H9 (cell line): ENCODE measurements at regions not wholly inside any gene's neighbourhood (a gene's known extent, or its start where the extent isn't known, plus 50 kb on each side); places are given as distances from the start of the nearest gene placed in this dataset.

Experiments
- DNase-seq: peaks from one replicate; pipeline ENCODE4 v3.0.0-alpha.2; 2017
- H2AFZ ChIP-seq: one replicate; pipeline ENCODE4 v1.6.1; 2013; ENCODE audit warnings: mild to moderate bottlenecking, low read length, control low read depth, moderate library complexity
- H2AK5ac ChIP-seq: 2 replicates; pipeline ENCODE4 v1.6.1; 2013; ENCODE audit warnings: low read length, control low read depth, mixed read lengths; ENCODE audit not compliant: insufficient read length
- H2BK120ac ChIP-seq: one replicate; pipeline ENCODE4 v1.6.1; 2013; ENCODE audit warnings: low read depth, mild to moderate bottlenecking, low read length, control low read depth, inconsistent platforms; ENCODE audit not compliant: poor library complexity, severe bottlenecking
- H2BK12ac ChIP-seq: 2 replicates; pipeline ENCODE4 v1.6.1; 2013; ENCODE audit warnings: low read length, control low read depth, mixed read lengths, low read depth; ENCODE audit not compliant: insufficient read length
- H2BK15ac ChIP-seq: 2 replicates; pipeline ENCODE4 v1.6.1; 2013; ENCODE audit warnings: low read depth, low read length, control low read depth
- H2BK20ac ChIP-seq: one replicate; pipeline ENCODE4 v1.6.1; 2013; ENCODE audit warnings: low read depth, mild to moderate bottlenecking, low read length, control low read depth, inconsistent platforms; ENCODE audit not compliant: poor library complexity, severe bottlenecking
- H2BK5ac ChIP-seq: 2 replicates; pipeline ENCODE4 v1.6.1; 2013; ENCODE audit warnings: low read length, control low read depth, mixed read lengths; ENCODE audit not compliant: insufficient read length
- H3K14ac ChIP-seq: 2 replicates; pipeline ENCODE4 v1.6.1; 2013; ENCODE audit warnings: low read length, control low read depth; ENCODE audit not compliant: insufficient read depth
- H3K18ac ChIP-seq: 2 replicates; pipeline ENCODE4 v1.6.1; 2013; ENCODE audit warnings: low read depth, mild to moderate bottlenecking, mixed read lengths, low read length, control low read depth; ENCODE audit not compliant: insufficient read length
- H3K23ac ChIP-seq: 2 replicates; pipeline ENCODE4 v1.6.1; 2013; ENCODE audit warnings: low read length, control low read depth, mixed read lengths, low read depth; ENCODE audit not compliant: insufficient read length
- H3K23me2 ChIP-seq: 2 replicates; pipeline ENCODE4 v1.6.1; 2013; ENCODE audit warnings: low read depth, mild to moderate bottlenecking, mixed read lengths, low read length, control low read depth; ENCODE audit not compliant: insufficient read length, poor library complexity, severe bottlenecking
- H3K27ac ChIP-seq: 2 replicates; pipeline ENCODE4 v1.5.1; 2013; ENCODE audit warnings: low read length, control low read depth, mixed read lengths, low read depth; ENCODE audit not compliant: insufficient read length
- H3K27me3 ChIP-seq: 2 replicates; pipeline ENCODE4 v1.6.1; 2013; ENCODE audit warnings: low read length, control low read depth, inconsistent platforms; ENCODE audit not compliant: insufficient read depth
- H3K4ac ChIP-seq: 2 replicates; pipeline ENCODE4 v1.6.1; 2013; ENCODE audit warnings: low read depth, mild to moderate bottlenecking, control low read depth, inconsistent platforms, low read length, moderate library complexity
- H3K4me1 ChIP-seq: 2 replicates; pipeline ENCODE4 v1.6.1; 2013; ENCODE audit warnings: low read length, control low read depth, inconsistent platforms; ENCODE audit not compliant: insufficient read depth
- H3K4me2 ChIP-seq: 2 replicates; pipeline ENCODE4 v1.6.1; 2013; ENCODE audit warnings: low read length, control low read depth, mixed read lengths; ENCODE audit not compliant: insufficient read length, insufficient read depth
- H3K56ac ChIP-seq: 2 replicates; pipeline ENCODE4 v1.6.1; 2013; ENCODE audit warnings: low read depth, mild to moderate bottlenecking, mixed read lengths, low read length, control low read depth; ENCODE audit not compliant: insufficient read length
- H3K79me1 ChIP-seq: 2 replicates; pipeline ENCODE4 v1.6.1; 2013; ENCODE audit warnings: low read depth, mild to moderate bottlenecking, moderate library complexity, low read length, control low read depth, inconsistent platforms; ENCODE audit not compliant: insufficient read depth, poor library complexity, severe bottlenecking
- H3K79me2 ChIP-seq: 2 replicates; pipeline ENCODE4 v1.6.1; 2013; ENCODE audit warnings: low read length, control low read depth, inconsistent platforms; ENCODE audit not compliant: insufficient read depth
- H3K9ac ChIP-seq: 2 replicates; pipeline ENCODE4 v1.6.1; 2013; ENCODE audit warnings: low read length, control low read depth, mixed read lengths; ENCODE audit not compliant: insufficient read length; ENCODE audit errors: extremely low read depth
- H3K9me3 ChIP-seq: one replicate; pipeline ENCODE4 v1.6.1; 2013; ENCODE audit warnings: low read depth, low read length, inconsistent platforms; ENCODE audit not compliant: control insufficient read depth
- H3T11ph ChIP-seq: one replicate; pipeline ENCODE4 v1.6.1; 2013; ENCODE audit warnings: mild to moderate bottlenecking, low read length, control low read depth, inconsistent platforms
- H4K20me1 ChIP-seq: one replicate; pipeline ENCODE4 v1.6.1; 2013; ENCODE audit not compliant: control insufficient read depth, insufficient read length, insufficient read depth
- H4K5ac ChIP-seq: 2 replicates; pipeline ENCODE4 v1.6.1; 2013; ENCODE audit warnings: low read depth, mild to moderate bottlenecking, mixed read lengths, low read length, control low read depth; ENCODE audit not compliant: insufficient read length
- H4K8ac ChIP-seq: replicated peaks from 2 replicates; pipeline ENCODE4 v1.6.1; 2013; ENCODE audit warnings: low read length, control low read depth, mixed read lengths, low read depth; ENCODE audit not compliant: insufficient read length
- H4K91ac ChIP-seq: 2 replicates; pipeline ENCODE4 v1.6.1; 2013; ENCODE audit warnings: low read depth, mild to moderate bottlenecking, moderate library complexity, mixed read lengths, low read length, control low read depth; ENCODE audit not compliant: insufficient read length
- H3K27ac Mint-ChIP-seq, 3 experiments: 2 replicates in 2 of 3; 3 replicates in 1 of 3; pipeline ENCODE4 v1.8.0; 2020 to 2021; ENCODE audit warnings: mixed read lengths in 3 of 3, mild to moderate bottlenecking in 1 of 3, moderate library complexity in 1 of 3
- H3K27me3 Mint-ChIP-seq: 2 replicates; pipeline ENCODE4 v1.8.0; 2021; ENCODE audit warnings: low read depth, mild to moderate bottlenecking, moderate library complexity, mixed read lengths
- H3K36me3 Mint-ChIP-seq, 3 experiments: 2 replicates in 2 of 3; 3 replicates in 1 of 3; pipeline ENCODE4 v1.8.0; 2020 to 2021; ENCODE audit warnings: low read depth in 3 of 3, mixed read lengths in 3 of 3; ENCODE audit not compliant: insufficient read depth in 1 of 3
- H3K4me1 Mint-ChIP-seq, 2 experiments: 2 replicates each; pipeline ENCODE4 v1.8.0; 2020; ENCODE audit warnings: mixed read lengths in 2 of 2
- H3K4me3 Mint-ChIP-seq, 2 experiments: 2 replicates in 1 of 2; 3 replicates in 1 of 2; pipeline ENCODE4 v1.8.0; 2020 to 2021; ENCODE audit warnings: mild to moderate bottlenecking in 2 of 2, mixed read lengths in 2 of 2, moderate library complexity in 1 of 2
- H3K9me3 Mint-ChIP-seq, 2 experiments: 2 replicates in 1 of 2; 3 replicates in 1 of 2; pipeline ENCODE4 v1.8.0; 2020; ENCODE audit warnings: mild to moderate bottlenecking in 2 of 2, mixed read lengths in 2 of 2, moderate library complexity in 1 of 2
- WGBS: extraction: QIAGEN DNeasy Blood & Tissue Kit; methylation state at CpG from one replicate; pipeline ENCODE4 v1.1.7; 2013; ENCODE audit warnings: missing lambda C conversion rate, low lambda C conversion rate, mixed read lengths; ENCODE audit not compliant: insufficient read length; ENCODE audit errors: extremely low coverage; 5-methylcytosine and 5-hydroxymethylcytosine counted together
- TF ChIP-seq, protein P1 (sequence below): fragments of 200-600 bp; sonication (generic); conservative IDR thresholded peaks from 3 replicates; pipeline ENCODE4 v1.8.0; 2021; ENCODE audit warnings: antibody characterized with exemption, mild to moderate bottlenecking

DNA sequence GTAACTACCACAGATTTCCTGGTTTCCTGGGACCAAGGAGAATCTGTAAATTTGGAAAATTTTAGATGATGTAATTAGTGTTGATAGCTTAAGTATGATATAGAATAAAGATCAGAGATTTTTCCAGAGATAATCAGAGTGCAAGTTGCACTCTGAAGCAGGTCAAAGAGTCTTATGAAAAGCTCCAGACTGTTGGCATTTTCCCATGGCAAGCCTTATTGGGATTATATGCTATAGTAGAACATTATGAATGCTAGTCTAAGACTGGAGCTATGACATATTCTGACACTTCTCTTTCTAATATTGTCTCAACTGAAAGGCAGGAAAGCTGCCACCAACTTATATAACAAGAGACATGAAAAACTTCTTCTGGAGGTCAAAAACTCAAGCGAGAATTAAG, 1638.3 kb upstream of the LRRTM1 start:
- H3K4me3 Mint-ChIP-seq: no peak overlapping the region

More for the DNA sequence above, 1638.3 kb upstream of the LRRTM1 start:
- no peaks in the 10 kb centered on the region for H3K4me1 ChIP-seq
- H3K14ac ChIP-seq: no peak overlapping the region
- H3K9ac ChIP-seq: no peak overlapping the region
- no peaks in the 10 kb centered on the region for H3K79me1 ChIP-seq
- DNase-seq: no peak
- no peak overlapping the region for H2BK20ac ChIP-seq
- H3K4me2 ChIP-seq: no peak overlapping the region
- H4K5ac ChIP-seq: no peak overlapping the region
- H3K9me3 ChIP-seq: no peaks in the 10 kb centered on the region
- H3K23me2 ChIP-seq: no peaks in the 10 kb centered on the region
- H4K20me1 ChIP-seq: no peaks in the 10 kb centered on the region
- no peak overlapping the region for H2AK5ac ChIP-seq
- WGBS: no CpG with 5 or more reads among the region's 1 CpG
- H3K27me3 ChIP-seq: no peaks in the 10 kb centered on the region
- no peaks in the 10 kb centered on the region for H3K79me2 ChIP-seq
- H3K27me3 Mint-ChIP-seq: no peaks in the 10 kb centered on the region
- H2BK5ac ChIP-seq: no peak overlapping the region
- no peak overlapping the region for H2BK12ac ChIP-seq
- H3K23ac ChIP-seq: no peak overlapping the region
- no peak overlapping the region for H3K18ac ChIP-seq
- no peak overlapping the region for H3K4ac ChIP-seq
- H3K9me3 Mint-ChIP-seq: peaks cover 11 to 20% of the 10 kb centered on the region in 2 experiments
- no peak overlapping the region for H2BK120ac ChIP-seq
- no peak overlapping the region for H4K8ac ChIP-seq
- no peak overlapping the region for H3K27ac Mint-ChIP-seq
- H2AFZ ChIP-seq: no peak overlapping the region
- no peak overlapping the region for H3T11ph ChIP-seq
- peaks cover 2 to 3% of the 10 kb centered on the region in 2 experiments; a peak in 3 of 4 replicates for H3K4me1 Mint-ChIP-seq
- TF ChIP-seq, protein P1, sequence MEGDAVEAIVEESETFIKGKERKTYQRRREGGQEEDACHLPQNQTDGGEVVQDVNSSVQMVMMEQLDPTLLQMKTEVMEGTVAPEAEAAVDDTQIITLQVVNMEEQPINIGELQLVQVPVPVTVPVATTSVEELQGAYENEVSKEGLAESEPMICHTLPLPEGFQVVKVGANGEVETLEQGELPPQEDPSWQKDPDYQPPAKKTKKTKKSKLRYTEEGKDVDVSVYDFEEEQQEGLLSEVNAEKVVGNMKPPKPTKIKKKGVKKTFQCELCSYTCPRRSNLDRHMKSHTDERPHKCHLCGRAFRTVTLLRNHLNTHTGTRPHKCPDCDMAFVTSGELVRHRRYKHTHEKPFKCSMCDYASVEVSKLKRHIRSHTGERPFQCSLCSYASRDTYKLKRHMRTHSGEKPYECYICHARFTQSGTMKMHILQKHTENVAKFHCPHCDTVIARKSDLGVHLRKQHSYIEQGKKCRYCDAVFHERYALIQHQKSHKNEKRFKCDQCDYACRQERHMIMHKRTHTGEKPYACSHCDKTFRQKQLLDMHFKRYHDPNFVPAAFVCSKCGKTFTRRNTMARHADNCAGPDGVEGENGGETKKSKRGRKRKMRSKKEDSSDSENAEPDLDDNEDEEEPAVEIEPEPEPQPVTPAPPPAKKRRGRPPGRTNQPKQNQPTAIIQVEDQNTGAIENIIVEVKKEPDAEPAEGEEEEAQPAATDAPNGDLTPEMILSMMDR: no peak
- no peak overlapping the region for H4K91ac ChIP-seq
- H3K56ac ChIP-seq: no peak overlapping the region
- H3K36me3 Mint-ChIP-seq: peaks cover 3 to 8% (median 3%) of the 10 kb centered on the region in 3 experiments; a peak in 3 of 7 replicates
- H3K27ac ChIP-seq: no peak overlapping the region
- no peak overlapping the region for H2BK15ac ChIP-seq
